NB4 (cell line): ENCODE measurements at regions not wholly inside any gene's neighbourhood (a gene's known extent, or its start where the extent isn't known, plus 50 kb on each side); places are given as distances from the start of the nearest gene placed in this dataset.

Experiments
- DNase-seq: peaks from one replicate; pipeline ENCODE4 v3.0.0; 2010; ENCODE audit warnings: low read depth
- H3K4me3 ChIP-seq: one replicate; pipeline ENCODE4 v1.5.1; 2011; ENCODE audit warnings: mild to moderate bottlenecking, low read depth, low read length, moderate library complexity
- MYC ChIP-seq: IDR thresholded peaks from 2 replicates; pipeline ENCODE4 v1.6.1; 2011; ENCODE audit warnings: low read depth, low read length
- POLR2A ChIP-seq: IDR thresholded peaks from 2 replicates; pipeline ENCODE4 v1.6.1; 2011; ENCODE audit warnings: mild to moderate bottlenecking; ENCODE audit not compliant: insufficient read length; ENCODE audit errors: extremely low read depth
- TF ChIP-seq, protein P1 (sequence below): IDR thresholded peaks from one replicate; pipeline ENCODE4 v1.5.1; 2012; ENCODE audit warnings: low read depth, low read length
- TF ChIP-seq, protein P2 (sequence below): IDR thresholded peaks from 2 replicates; pipeline ENCODE4 v1.6.1; 2011; ENCODE audit warnings: low read depth, low read length

DNA sequence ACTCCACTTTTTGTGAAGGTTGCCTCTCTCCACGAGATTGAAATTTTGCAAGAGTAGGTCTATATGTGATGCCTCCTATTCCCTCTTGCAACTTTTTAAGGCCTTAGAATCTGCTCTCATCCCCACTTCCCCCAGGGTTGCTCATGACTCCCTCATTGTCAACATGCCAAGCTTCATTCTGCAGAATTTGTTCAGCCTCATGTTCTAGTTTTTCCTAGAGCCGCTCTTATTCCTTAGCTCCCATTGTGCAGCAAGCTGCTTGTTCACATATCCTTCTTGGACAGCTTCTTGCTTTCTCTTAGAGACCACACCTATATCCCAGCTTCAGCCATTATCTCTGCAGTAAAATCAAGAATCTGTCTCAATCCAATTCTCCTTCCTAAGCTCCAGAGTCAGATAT is 82.4 kb downstream of the CNGA2 start:
- TF ChIP-seq POLR2A = no peak
- TF ChIP-seq, protein P1, sequence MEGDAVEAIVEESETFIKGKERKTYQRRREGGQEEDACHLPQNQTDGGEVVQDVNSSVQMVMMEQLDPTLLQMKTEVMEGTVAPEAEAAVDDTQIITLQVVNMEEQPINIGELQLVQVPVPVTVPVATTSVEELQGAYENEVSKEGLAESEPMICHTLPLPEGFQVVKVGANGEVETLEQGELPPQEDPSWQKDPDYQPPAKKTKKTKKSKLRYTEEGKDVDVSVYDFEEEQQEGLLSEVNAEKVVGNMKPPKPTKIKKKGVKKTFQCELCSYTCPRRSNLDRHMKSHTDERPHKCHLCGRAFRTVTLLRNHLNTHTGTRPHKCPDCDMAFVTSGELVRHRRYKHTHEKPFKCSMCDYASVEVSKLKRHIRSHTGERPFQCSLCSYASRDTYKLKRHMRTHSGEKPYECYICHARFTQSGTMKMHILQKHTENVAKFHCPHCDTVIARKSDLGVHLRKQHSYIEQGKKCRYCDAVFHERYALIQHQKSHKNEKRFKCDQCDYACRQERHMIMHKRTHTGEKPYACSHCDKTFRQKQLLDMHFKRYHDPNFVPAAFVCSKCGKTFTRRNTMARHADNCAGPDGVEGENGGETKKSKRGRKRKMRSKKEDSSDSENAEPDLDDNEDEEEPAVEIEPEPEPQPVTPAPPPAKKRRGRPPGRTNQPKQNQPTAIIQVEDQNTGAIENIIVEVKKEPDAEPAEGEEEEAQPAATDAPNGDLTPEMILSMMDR = no peak
- TF ChIP-seq, protein P2, sequence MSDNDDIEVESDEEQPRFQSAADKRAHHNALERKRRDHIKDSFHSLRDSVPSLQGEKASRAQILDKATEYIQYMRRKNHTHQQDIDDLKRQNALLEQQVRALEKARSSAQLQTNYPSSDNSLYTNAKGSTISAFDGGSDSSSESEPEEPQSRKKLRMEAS = no peak
- TF ChIP-seq MYC = no peak
- DNase-seq = no peak
- H3K4me3 ChIP-seq = no peak overlapping the region

DNA sequence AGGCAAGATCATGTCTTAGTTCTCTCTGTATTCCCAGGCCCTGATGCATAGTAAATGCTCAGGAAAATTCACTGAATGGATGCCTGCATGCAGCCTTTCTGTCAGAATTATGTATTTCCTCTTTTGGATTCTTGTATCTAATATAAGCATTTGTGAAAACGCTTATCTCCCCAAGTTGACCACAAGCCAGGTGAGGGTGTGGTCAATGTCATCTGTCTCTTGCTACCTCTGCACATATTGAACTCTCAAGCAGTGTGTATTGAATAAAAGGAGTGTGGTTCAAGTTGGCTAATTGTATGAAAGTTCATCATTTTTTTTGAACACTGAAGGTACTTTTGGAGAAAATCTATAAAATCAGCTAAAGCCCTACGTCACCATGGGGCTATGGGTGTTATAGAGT is 84.3 kb downstream of the CNGA2 start:
- DNase-seq = no peak
- H3K4me3 ChIP-seq = no peak overlapping the region
- TF ChIP-seq, protein P1 = no peak
- TF ChIP-seq POLR2A (no peak), MYC (no peak)
- TF ChIP-seq, protein P2 = no peak

DNA sequence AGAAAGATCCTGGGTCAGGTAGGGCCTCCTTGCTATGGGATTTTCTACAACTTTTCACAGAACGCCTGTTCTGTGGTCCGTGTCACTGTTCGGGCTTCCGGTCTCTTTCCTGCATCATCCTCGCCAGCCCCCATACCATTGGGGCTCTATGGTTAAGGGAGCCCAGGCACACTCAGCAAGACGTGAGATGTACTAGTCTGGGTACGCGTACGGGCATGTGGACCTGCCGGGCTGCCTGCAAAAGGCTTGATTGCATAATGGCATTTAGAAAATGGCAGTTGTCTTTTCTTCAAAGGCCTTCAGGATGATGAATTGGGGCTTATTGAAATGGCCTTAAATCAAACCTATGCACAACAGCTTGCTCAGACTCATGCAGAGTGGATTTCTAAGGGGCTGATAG is 86.7 kb downstream of the CNGA2 start:
- no peak for DNase-seq
- H3K4me3 ChIP-seq = no peak overlapping the region
- TF ChIP-seq POLR2A (no peak), MYC (no peak)
- TF ChIP-seq, protein P1 = no peak

DNA sequence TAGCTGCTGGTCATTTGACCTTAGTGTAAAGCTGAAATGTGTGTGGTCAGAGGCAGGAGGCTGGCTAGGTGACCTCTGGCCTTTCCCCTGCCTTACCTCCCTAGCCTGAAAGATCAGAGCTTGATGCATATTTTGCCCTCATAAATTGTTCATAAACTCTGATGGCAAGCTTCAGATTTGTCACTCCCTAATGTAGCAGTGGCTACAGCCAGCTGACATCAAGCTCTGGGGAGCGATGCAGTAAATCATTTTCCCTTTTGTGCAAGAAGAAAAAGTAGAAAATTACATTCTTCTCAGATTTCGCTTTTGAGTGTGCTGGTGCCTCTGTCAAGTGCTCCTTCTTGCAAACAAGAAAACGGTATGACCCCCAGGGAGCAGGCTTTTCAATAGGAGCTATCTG is 87.7 kb upstream of the MAGEA4 start:
- no peak for DNase-seq
- TF ChIP-seq, protein P1 = no peak
- TF ChIP-seq POLR2A (no peak), MYC (no peak)
- TF ChIP-seq, protein P2 = no peak
- H3K4me3 ChIP-seq = no peak overlapping the region

DNA sequence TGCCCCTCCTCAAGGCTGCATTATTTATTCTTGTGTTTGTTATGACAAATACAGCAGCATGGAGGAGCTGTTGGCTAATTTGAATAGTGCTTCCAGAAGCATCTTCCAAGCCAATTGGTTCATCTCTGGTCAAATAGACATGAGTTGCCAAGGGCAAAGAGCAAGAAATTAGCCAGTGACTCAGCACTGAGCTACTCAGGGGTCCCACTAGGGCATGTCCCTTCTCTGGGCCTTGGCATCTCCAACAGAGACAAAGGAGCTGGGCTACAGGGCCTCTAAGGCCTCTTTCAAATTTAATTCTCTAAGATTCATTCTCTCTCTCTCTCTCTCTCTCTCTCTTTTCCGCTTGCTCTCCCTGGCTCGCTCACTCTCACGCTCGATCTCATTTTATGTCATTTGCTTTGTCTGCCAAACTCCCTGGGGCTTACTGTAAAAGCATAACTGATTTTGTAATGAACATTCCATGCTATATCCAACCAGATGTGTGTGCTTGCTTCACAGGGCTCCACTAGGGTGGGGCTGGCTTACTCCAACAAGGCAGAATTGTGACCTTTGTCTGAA is 86.7 kb upstream of the MAGEA4 start:
- no peak for DNase-seq
- TF ChIP-seq POLR2A (no peak), MYC (no peak)
- TF ChIP-seq, protein P1 = no peak
- TF ChIP-seq, protein P2 = no peak
- no peak overlapping the region for H3K4me3 ChIP-seq
